HepG2 (cell line): ENCODE measurements at regions not wholly inside any gene's neighbourhood (a gene's known extent, or its start where the extent isn't known, plus 50 kb on each side); places are given as distances from the start of the nearest gene placed in this dataset.
A peak's percentile ranks its signal among the peaks of the same experiment; 100 is the strongest.

Experiments used
- ATM ChIP-seq: fragments of 450-650 bp; IDR thresholded peaks from 2 replicates; pipeline ENCODE4 v1.7.1; 2017; ENCODE audit warnings: mild to moderate bottlenecking, borderline replicate concordance
- ELF3 ChIP-seq: IDR thresholded peaks from 2 replicates; pipeline ENCODE4 v1.6.1; 2016; ENCODE audit warnings: missing genetic modification reagents, missing compliant biosample characterization
- FOSL2 ChIP-seq: sonication (generic); formaldehyde crosslinking; IDR thresholded peaks from 2 replicates; pipeline ENCODE4 v1.4.0; 2020; ENCODE audit warnings: missing genetic modification reagents
- KAT8 ChIP-seq: IDR thresholded peaks from 2 replicates; pipeline ENCODE4 v1.6.1; 2016; ENCODE audit warnings: missing genetic modification reagents, missing compliant biosample characterization
- KLF16 ChIP-seq, 2 experiments: sonication (generic) in 1 of 2; formaldehyde crosslinking in 1 of 2; IDR thresholded peaks; 2 replicates each; pipeline versions ENCODE4 v1.6.1 to v1.8.0; 2016 to 2023; ENCODE audit warnings: missing genetic modification reagents in 2 of 2, missing compliant biosample characterization in 1 of 2
- TGIF2 ChIP-seq: IDR thresholded peaks from 2 replicates; pipeline ENCODE4 v1.6.1; 2016; ENCODE audit warnings: control low read depth, missing compliant biosample characterization
- ZNF180 ChIP-seq: sonication (generic); formaldehyde crosslinking; IDR thresholded peaks from 2 replicates; pipeline ENCODE4 v1.4.0; 2020; ENCODE audit warnings: low read depth, missing genetic modification reagents, borderline replicate concordance
- ZNF205 ChIP-seq: IDR thresholded peaks from 2 replicates; pipeline ENCODE4 v1.6.1; 2018; ENCODE audit warnings: missing biosample characterization, missing genetic modification reagents
- ZNF230 ChIP-seq: sonication (generic); formaldehyde crosslinking; IDR thresholded peaks from 2 replicates; pipeline ENCODE4 v1.4.0; 2020; ENCODE audit warnings: mild to moderate bottlenecking, missing genetic modification reagents
- ZNF329 ChIP-seq: sonication (generic); formaldehyde crosslinking; IDR thresholded peaks from 2 replicates; pipeline ENCODE4 v1.9.0; 2021; ENCODE audit warnings: low read depth, mild to moderate bottlenecking, missing genetic modification reagents
- ZNF569 ChIP-seq: sonication (generic); formaldehyde crosslinking; IDR thresholded peaks from 2 replicates; pipeline ENCODE4 v1.5.0; 2020; ENCODE audit warnings: mild to moderate bottlenecking, missing genetic modification reagents, moderate library complexity, borderline replicate concordance
- ZNF605 ChIP-seq: sonication (generic); formaldehyde crosslinking; IDR thresholded peaks from 2 replicates; pipeline ENCODE4 v1.8.0; 2022; ENCODE audit warnings: mild to moderate bottlenecking, missing genetic modification reagents
- ZNF616 ChIP-seq: sonication (generic); formaldehyde crosslinking; IDR thresholded peaks from 2 replicates; pipeline ENCODE4 v1.5.0; 2020; ENCODE audit warnings: low read depth, mild to moderate bottlenecking, missing genetic modification reagents
- ZNF841 ChIP-seq: sonication (generic); formaldehyde crosslinking; IDR thresholded peaks from 2 replicates; pipeline ENCODE4 v1.8.1; 2023; ENCODE audit warnings: missing genetic modification reagents, borderline replicate concordance
- TF ChIP-seq, protein P1 (sequence below): sonication (generic); formaldehyde crosslinking; IDR thresholded peaks from 2 replicates; pipeline ENCODE4 v1.8.0; 2023; ENCODE audit warnings: mild to moderate bottlenecking, missing genetic modification reagents

DNA sequence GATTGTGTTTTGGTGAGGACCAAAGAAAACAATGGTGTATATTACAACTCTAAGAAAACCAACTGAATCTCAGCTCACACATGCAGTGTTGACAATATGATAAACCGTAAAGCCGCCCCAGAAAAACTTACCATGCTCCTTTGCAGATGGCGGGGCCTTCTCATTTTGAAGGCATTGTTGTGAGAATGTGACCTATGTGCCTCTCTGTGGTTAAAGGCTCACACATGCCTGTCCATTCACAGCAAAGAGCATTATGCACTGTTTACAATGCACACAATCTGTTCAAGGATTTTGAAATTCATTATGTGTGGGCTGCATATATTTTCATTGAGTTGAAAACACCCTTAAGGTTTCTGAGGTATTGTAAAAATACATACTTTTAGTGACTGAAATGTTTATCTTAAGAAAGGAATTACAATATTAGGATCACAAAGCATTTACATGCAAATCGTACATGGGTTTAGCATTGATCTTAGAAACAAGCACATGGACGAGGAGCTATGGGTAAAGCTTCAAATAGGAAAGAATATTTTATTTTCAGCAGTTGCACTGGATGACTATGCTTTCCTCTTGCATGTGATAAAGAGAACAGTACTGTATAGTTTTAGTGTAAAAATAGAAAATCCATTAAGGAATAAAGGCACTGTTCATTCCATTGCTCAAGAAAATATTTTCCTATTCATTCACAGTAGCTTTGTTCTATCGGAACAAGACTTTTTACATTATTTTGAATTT lies 334.3 kb downstream of the ARL4A start (continued):
- no peak for TF ChIP-seq ZNF329 (CRISPR knock-in tag)
- no peak for TF ChIP-seq ELF3 (CRISPR knock-in tag)
- TF ChIP-seq, protein P1, sequence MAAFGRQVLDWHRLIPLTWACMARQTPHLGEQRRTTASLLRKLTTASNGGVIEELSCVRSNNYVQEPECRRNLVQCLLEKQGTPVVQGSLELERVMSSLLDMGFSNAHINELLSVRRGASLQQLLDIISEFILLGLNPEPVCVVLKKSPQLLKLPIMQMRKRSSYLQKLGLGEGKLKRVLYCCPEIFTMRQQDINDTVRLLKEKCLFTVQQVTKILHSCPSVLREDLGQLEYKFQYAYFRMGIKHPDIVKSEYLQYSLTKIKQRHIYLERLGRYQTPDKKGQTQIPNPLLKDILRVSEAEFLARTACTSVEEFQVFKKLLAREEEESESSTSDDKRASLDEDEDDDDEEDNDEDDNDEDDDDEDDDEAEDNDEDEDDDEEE (CRISPR knock-in tag) = no peak
- TF ChIP-seq ZNF205 (CRISPR knock-in tag) = no peak
- TF ChIP-seq ZNF841 (CRISPR knock-in tag) = no peak
- no peak for TF ChIP-seq KLF16 (CRISPR knock-in tag; IDR thresholded peaks at IDR 0.05)
- TF ChIP-seq ZNF616 (CRISPR knock-in tag) = no peak
- no peak for TF ChIP-seq ZNF230 (CRISPR knock-in tag)
- no peak for TF ChIP-seq ZNF180
- TF ChIP-seq ZNF569 (CRISPR knock-in tag) = no peak
- peak; percentile 56; the same call in 1 of the 2 replicates for TF ChIP-seq TGIF2 (CRISPR knock-in tag)
- no peak for TF ChIP-seq ZNF605
- no peak for TF ChIP-seq ATM
- TF ChIP-seq FOSL2 = peak; percentile 45; the same call in 1 of the 2 replicates
- TF ChIP-seq KAT8 (CRISPR knock-in tag) = no peak; the same call in 1 of the 2 replicates
